GM08714 (cell line): ENCODE measurements at regions not wholly inside any gene's neighbourhood (a gene's known extent, or its start where the extent isn't known, plus 50 kb on each side); places are given as distances from the start of the nearest gene placed in this dataset.

Experiments
- H3K4me3 ChIP-seq: fragments of 200-500 bp; sonication (Bioruptor generic); 2 replicates; pipeline ENCODE4 v1.5.1; 2014; ENCODE audit warnings: mild to moderate bottlenecking, low read length, inconsistent platforms
- ZNF274 ChIP-seq: IDR thresholded peaks from 2 replicates; pipeline ENCODE4 v1.6.1; 2012; ENCODE audit warnings: mild to moderate bottlenecking, low read depth, low read length

DNA sequence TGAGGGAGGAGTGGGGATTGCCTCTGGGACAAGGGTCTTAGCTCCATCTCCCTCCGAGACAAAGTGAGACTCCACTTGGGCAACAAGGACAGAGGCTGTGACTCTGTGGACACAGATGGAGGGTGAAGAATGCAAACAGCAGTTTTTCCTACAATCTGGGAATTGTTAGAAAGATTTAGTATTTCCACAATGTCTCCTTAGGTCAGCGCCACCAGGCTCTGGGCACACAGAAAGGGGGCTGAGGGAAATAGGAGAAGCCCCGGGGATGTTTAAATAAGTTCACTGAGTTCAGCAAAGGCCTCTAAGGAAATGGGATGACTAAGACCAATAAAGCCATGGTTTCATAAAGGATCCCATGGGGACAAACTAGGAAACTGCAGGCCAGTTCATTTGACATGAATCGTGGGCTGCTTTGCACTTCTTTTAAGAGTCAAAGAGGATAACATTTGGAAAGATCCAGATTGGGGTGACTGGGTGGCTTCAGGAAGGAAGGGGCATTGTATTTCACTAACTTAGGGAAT lies 219.8 kb upstream of the GLI3 start:
- TF ChIP-seq ZNF274, result no peak
- no peak overlapping the region for H3K4me3 ChIP-seq

DNA sequence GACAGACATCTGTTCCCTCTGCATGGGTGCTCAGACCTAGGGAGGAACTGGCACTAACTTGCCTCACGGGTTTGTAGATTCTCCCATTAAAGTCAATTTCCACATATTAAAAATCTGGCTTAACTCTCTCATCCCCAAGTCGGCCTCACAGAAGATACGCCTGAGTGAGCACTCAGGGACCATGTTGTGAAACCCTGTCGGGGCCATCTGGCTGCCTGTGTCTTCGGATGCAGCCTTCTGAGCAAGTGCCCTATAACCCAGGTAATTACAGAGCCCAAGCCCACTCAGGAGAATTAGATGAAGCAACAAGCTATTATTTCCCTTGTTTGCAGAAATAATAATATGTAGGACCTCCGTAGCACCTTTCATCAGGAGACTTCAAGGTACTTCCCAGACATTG lies 219.3 kb upstream of the GLI3 start:
- no peak for TF ChIP-seq ZNF274
- H3K4me3 ChIP-seq, result no peak overlapping the region

DNA sequence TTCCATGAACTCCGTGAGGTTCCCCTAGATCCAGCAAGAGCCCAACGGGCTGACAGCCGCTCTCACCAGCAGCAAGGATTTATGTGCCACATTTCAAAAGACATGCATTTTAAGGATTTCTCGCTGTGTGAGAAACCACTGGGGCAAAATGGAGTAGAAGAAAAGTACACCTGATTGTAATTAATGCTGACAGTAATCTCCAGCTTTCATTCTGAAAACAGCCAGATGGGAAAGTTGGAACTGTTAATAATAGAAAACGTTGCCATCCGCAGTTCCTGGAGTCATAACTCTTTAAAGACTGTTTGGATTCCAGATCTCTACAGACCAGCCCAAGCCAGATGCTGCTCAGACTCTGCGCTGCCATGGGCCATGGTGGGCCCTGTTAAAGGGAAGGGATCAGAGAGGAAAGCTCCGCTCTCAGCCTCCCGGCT lies 216.9 kb upstream of the GLI3 start:
- no peak for TF ChIP-seq ZNF274
- no peak overlapping the region for H3K4me3 ChIP-seq

DNA sequence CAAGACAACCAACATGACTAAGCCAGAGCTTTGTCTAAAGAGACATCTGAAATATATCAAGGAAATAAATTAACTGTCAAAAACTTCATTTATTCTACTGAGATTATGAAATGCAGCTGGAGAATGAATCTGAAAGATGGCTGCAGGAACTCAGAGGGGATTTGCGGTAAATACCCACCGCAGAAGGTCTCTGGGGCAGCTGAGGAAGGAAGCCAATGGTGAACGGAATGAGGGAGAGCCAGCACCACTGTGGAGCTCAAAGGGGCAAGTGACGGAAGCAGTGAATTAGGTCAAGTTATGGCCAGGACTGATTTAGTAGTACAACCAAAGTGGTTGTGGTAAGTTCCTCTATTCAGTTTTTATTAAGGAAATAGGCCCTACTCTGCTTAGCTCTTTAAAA lies 215.3 kb upstream of the GLI3 start:
- H3K4me3 ChIP-seq, result no peak overlapping the region
- TF ChIP-seq ZNF274, result no peak

DNA sequence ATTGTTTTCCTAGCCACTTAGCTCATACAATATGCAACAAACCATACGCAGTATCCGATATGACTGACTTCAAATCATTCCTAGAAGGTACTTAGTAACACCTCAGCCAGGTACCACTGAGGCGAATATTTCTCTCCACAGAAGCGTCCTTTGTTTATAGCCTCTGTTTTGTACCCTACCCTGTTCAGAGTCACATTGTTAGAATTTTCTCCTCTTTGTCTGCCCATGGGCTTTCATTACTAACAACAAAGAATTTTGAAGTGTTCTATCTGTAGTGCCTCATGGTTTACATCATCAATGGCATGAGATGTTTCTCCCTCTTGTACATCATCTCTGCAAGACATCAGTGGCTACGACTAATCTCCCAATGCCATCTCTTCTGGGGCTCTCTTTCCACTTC lies 212.4 kb upstream of the GLI3 start:
- no peak for TF ChIP-seq ZNF274
- H3K4me3 ChIP-seq, result no peak overlapping the region

DNA sequence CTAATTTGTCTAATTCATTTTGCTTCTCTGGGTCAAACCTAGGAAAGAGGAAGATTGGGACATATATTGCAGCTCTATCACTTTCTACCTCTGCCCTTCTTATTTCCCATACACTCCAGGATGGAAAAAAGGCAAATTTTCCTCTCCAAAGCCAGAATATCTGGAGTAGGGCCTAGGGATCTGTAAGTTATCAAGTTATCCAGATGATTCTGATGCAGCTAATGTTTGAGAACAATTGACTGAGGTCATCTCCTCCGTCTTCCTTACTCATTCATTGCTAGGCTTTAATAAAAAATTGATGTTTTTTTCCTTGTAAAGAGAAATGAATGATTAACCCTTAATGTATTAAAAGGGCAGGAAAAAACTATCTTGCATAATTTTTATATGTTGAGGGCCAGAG lies 211.9 kb upstream of the GLI3 start:
- no peak overlapping the region for H3K4me3 ChIP-seq
- TF ChIP-seq ZNF274, result no peak

DNA sequence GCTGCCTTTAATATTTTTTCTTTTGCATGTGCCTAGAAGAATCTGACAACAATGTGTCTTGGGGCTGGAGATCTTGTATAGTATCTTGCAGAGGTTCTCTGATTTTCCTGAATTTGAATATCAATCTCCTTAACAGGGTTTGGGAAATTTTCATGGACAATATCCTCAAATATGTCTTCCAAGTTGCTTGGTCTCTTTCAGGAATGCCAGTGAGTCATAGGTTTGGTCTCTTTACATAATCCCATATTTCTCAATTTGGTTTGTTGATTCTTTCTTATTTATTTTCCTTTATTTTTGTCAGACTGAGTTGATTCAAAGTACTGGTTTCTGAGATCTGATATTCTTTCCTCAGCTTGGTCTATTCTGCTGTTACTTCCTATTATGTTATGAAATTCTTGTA lies 208.7 kb upstream of the GLI3 start:
- H3K4me3 ChIP-seq, result no peak overlapping the region
- TF ChIP-seq ZNF274, result no peak

DNA sequence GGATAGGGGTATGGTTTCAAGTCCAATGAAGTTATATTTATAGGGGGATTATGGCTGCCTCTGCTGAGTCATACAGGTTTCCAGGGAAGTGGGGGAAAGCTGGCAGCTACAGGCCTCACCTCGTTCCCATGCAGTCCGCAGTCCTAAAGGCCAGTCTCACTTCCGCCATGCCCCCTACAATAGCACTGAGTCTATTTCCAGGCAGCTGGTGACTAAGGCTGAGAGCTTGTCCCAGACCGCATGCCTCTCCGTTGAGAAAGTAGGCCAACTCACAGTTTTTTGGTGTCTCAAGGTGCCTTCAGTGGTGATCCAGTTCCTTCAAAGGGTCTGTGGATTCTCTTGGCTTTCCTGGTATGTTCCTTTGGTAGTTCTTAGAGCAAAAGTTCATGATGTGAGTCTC lies 203.9 kb upstream of the GLI3 start:
- TF ChIP-seq ZNF274, result no peak
- no peak overlapping the region for H3K4me3 ChIP-seq

DNA sequence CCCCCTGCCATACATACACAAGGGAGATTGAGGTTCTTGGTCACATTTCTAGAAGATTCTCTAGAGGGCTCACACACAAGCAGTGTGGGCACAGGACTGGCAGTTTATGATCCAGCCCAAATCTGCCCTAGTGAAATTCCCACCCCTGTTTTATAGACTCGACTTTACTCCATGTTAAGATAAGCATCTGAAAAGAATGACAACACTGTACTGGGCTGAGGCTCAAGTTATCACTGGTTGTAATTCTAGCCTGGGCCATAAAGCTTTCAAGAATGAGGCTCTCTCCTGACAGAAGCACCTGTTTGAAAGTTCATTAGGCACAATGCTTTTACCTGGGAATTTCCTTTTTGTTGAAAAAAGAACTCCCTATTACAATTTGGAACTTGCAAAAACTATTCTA lies 195.6 kb upstream of the GLI3 start:
- no peak for TF ChIP-seq ZNF274

DNA sequence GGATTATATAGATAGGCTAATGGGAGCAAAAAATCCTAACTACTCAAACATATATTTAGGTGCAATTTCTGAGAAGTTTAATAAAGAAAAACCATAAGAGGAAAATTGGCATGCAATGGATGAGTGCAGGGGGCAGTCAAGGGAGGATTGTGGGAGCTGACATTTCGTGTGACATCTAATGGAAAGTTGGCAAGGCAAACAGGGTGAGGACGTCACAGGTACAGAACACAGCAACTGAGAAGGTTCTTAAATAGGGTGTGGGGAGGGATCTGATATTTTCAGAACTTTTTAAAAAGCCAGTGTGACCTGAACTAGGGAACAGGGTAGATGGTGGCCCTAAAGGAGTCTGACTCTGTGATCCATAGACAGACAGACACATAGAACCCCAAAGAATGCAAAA lies 194.9 kb upstream of the GLI3 start:
- no peak for TF ChIP-seq ZNF274
- no peak overlapping the region for H3K4me3 ChIP-seq

More for the DNA sequence above, 195.6 kb upstream of the GLI3 start:
- H3K4me3 ChIP-seq, result no peak overlapping the region

DNA sequence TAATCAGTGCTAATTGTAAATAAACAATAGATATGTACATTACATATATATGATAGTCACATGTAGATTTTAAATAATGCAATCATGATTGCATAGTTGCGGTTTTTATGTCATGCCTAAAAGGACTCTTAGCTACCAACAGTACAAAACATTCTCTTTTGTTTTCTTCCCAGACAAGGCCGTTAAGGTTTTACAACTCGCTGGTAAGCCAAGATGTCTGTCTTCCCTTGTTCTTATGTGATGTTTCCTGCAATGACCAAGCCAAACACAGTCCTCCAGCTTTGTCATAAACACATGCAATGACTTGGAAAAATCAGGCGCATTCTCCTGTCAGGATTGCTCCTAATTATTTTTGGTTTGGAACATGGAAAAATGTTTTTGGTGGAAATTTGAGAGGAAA lies 192.3 kb upstream of the GLI3 start:
- H3K4me3 ChIP-seq, result no peak overlapping the region
- no peak for TF ChIP-seq ZNF274

DNA sequence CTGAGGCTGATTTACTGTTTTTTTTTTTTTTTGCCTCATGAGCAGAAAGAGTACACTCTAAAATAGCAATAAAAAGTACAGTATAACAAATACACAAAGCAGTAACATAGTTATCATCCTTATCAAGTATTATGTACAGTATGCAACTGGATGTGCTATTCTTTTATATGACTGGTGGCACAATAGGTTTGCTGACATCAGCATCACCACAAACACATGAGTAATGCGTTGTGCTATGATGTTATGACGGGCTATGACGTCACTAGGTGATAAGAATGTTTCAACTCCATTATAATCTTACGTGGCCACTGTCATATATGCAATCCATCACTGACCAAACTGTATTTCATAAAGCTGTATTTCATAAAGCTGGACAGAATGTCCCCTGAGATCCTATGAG lies 189.2 kb upstream of the GLI3 start:
- TF ChIP-seq ZNF274, result no peak
- no peak overlapping the region for H3K4me3 ChIP-seq

DNA sequence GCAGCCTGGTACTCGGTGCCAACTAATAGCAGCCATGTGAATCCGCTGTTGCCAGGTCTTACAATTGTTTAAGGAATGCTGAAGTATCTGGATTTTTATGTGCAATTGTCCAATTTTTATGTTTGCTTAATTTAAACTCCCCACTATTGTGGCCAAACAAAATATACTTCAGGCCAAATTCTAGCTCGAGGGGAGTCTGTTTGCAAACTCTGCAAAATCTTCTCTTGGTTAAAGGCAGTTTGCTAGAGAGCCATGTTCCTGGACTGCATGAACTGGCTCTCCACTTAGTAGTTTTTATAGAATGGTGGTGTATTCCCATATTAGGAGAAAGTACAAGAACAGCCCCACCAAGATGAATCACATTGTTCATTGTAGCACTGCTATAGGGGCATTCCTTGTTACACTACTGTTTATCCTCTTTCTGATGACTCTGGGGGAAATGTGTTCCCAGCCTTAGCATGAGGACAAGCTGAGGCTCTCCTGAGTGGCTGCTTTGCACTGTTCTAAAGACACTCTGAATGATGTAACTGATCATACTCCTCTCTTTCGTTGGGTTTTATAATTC lies 178.0 kb upstream of the GLI3 start:
- no peak overlapping the region for H3K4me3 ChIP-seq
- no peak for TF ChIP-seq ZNF274

DNA sequence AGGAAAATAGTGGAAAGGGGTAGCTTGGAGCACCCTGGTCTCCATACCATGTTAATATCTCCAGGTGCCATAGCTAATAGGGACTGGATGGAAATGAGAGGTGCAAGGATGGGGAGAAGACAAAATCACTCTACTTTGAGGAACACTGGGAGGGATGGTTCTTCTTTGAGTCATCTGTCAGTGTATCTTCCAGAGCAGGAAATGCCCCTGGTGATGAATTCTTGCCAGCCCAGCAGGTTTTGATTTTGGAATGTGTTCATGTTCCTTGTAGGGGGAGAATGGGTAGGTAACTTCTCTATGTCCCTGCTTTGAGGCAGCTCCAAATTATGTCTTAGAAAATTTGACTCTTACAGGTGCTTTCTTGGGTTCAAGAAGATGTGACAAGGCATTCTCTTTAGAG lies 177.0 kb upstream of the GLI3 start:
- TF ChIP-seq ZNF274, result no peak
- no peak overlapping the region for H3K4me3 ChIP-seq

DNA sequence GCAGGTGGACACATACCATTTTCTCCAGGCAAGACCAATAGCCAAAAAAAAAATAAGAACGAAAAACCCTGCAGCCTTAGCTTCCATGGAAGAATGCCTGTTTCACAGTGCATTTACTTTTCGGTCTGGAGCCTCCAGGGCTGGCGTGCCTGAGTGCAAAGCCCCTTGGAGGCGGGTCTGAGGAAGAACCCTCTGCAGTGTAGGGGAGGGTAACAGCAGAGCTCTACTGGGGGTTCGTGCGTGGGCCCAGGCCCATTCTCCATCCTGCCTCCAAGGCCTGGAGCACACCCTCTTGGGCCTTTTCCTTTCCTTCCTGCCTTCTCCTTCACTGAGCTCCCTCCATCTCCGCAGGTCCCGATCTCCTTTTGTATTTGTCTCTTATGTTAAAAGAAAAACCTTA lies 172.3 kb upstream of the GLI3 start:
- no peak for TF ChIP-seq ZNF274
- no peak overlapping the region for H3K4me3 ChIP-seq

DNA sequence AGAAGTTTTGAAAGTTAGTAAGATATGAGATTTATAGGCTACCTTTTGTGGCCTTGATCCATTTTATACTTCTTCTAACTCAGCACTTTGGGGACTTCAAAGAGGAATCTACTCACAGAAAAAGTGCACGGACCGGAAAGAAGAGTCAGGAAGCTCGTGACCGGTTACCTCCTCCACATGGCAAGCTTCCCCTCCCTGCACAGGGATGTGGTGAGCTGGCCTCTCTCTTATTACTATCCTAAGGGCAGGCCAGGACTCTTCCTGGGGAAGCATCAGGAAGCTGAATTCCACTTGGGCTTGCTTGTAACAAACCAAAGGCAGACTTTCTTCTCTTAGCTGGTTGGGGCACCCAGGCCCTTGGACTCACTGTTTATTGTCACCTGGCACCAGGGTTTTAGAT lies 170.8 kb upstream of the GLI3 start:
- no peak for TF ChIP-seq ZNF274
- no peak overlapping the region for H3K4me3 ChIP-seq

DNA sequence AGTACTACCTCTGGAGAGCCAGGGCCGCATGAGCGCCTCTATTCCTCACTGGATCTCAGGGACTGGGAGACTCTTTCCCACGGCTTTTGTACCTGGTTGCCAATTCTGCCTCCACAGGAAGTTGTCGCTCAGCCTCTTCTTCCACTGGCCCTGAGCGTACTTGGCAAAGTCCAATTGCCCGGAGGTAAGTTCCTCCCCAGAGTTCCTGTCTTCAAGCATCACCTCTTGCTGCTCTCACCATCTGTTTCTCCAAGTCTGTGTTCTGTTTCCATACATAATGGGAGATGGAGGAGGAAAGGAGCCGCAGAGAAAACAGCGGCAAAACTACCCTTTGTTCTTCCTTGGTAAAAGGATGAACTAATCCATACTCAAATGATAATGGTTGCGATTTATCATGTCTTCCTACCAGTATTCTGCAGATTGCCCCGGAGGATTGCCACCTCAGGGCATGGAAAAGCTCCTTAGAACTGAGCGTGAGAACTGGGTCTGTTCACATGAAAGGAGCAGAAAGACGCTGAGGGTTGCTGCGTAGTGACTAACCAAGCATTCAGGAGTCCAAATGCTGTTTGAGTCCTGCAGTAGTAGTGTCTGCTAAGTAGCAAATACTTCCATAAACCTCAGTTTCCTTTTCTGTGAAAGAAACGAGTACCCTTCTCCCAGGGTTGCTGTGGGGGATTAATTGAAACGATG lies 170.2 kb upstream of the GLI3 start:
- TF ChIP-seq ZNF274, result no peak
- no peak overlapping the region for H3K4me3 ChIP-seq
